C1 segment of cervical spinal cord (tissue), 14 donors: ENCODE measurements at regions not wholly inside any gene's neighbourhood (a gene's known extent, or its start where the extent isn't known, plus 50 kb on each side); places are given as distances from the start of the nearest gene placed in this dataset.
"Not testable (repeated sequence)": the region's sequence is repeated elsewhere in the genome, so short reads cannot be mapped to it uniquely, and the experiment has no call there.

Experiments used
- DNase-seq, 14 donors: peaks; one replicate each; lab custom pipeline; 2025; lab: John Stamatoyannopoulos, UW

DNA sequence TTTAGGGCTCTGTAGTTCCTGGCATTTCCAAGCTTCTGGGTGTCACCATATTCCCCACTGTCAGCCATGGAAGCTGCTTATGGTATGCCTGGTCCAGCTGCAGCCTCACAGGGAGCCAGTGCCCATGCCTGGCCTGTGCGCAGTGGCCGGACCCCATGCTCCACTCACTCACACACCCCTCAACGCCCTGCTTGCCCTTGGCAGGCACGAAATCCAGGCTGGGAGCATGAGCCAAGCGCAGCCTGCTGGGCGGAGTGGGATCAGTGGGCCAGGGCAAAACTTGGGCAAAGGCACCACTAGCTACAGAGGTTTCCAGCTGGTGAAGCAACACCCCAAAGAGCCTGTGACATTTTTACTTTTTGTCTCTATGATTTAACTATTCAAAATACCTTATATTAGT lies 520.4 kb downstream of the RWDD3 start:
- no peak for DNase-seq

DNA sequence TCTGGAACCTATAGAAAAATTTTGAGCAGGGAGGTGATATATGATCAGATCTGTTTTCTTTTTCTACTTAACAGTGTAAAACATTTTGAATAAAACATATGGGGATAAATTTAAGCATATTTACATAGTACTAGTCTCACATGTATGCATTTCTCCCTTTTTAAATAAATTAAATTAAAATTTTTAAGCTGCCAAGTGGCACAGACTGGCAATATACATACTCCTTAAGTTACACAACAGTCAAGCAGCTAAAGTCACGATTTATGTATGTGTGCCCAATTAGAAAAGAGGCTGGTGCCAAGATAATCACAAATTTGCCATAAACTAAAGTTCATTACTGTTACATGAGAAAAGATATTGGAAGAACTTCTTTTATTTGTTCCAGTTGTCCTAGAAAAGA lies 532.0 kb downstream of the RWDD3 start:
- no peak for DNase-seq

DNA sequence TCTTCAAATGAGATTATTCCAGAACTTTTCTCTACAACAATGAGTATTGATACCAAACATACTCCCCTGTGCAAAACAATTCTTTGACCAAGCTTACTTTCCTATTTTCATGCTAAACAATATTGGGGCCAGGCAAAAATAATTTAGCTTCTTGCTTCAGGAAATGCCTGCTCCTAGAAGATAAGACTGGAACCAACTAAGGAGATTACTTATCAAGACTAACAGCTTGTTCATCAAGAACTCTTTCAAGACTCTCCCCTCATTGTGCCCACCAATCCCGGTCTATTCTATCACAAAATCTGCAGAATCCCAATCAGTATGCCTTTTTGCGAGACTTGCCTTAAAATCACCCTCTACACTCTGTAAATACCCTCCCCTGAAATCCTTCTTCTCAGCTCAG lies 536.6 kb downstream of the RWDD3 start:
- no peak for DNase-seq

DNA sequence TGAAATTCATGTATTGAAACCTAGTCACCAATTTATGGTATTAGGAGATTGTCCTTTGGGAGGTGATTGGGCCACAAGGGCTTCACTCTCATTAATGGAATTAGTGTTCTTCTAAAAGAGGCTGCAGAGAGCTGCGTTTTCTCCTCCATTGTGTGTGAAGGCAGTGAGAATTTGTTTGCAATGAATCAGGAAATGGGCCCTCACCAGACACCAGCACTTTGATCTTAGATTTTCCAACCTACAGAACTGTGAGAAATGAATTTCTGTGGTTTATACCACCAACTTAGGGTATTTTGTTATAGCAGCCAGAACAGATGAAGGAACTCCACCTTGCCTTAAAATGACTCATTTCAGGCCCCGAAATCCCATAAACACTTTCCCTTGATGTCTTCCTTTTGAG lies 544.2 kb downstream of the RWDD3 start:
- no peak for DNase-seq

DNA sequence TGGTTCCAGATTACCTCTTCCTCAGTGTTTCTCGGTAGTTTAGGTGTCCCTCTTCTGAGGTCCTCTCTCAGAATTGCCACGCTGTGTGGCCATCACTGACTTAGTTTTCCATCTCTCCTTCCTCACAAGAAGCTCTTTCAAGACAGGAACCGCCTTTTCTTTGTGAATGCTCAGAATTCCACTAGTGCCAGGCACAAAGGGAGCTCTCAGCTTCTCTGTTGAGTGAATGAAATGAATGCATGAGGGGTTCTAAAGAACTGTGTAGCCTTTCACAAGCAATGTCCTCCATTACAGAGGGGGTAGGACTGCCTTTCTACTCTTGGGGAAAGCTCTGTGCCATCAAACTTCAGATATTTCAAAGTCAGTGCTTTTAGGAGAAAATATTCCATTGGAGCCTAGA lies 546.8 kb downstream of the RWDD3 start:
- DNase-seq, result no peak

DNA sequence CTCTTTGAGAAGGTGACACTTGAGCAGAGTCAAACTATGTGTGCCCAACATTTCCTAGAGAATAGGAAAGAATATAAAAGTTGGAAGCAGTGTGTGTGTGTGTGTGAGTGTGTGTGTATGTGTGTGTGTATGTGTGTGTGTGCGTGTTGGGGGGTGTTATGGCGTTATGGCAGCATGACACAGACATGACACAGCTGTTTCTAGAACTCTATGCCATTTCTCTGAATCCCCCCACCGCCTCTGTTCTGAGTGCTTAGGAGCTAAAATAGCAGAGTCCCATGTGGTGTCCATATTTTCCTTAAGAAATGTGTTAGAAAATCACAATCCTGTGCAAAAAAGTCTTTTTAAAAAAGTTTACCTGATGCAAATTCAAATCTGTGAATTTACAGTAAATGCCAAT lies 556.1 kb downstream of the RWDD3 start:
- DNase-seq, result no peak

DNA sequence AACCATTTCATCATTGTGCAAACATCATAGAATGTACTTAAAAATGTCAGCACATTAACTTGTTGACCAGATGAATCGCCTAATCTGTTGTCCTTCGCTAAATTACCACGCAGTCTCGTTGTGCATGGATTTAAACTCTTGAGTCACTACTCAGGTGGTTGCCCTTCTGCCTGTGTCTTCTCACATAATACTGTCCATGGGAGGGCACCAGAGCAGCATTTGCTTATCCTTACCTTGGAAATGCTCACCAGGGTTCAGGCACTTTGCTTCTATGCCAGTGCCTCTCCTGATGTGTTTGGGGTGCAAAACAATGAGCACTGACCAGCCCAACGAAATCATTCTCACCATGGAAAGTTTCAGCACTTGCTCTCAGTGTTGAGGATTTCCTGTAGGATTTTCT lies 559.9 kb downstream of the RWDD3 start:
- no peak for DNase-seq

DNA sequence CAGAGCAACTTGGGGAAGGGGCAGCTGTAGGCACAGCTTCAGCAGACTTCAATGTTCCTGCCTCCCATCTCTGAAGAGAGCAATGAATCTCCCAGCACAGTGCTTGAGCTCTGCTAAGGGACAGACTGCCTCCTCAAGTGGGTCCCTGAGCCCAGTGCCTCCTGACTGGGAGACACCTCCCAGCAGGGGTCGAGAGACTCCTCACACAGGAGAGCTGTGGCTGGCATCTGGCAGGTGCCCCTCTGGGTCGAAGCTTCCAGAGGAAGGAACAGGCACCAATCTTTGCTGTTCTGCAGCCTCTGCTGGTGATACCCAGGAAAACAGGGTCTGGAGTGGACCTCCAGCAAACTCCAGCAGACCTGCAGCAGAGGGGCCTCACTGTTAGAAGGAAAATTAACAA lies 563.8 kb downstream of the RWDD3 start:
- not testable (repeated sequence) for DNase-seq

DNA sequence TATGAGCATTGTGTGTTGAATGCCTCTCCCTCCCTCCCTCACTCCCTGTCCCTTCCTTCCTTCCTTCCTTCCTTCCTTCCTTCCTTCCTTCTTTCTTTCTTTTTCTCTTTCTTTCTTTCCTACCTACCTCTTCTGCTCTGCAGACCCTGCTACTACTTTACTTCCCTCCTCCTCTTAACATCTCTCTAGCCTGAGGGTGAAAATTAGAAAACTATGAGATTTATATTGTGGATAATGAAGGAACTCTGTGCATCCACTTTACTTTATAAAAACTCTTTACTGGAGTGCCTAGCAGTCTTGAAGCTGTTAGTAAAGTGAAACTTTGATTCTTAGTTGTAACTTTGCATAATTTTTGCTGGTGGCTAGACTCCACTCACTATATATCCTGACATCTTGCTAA lies 572.2 kb downstream of the RWDD3 start:
- DNase-seq, result no peak

DNA sequence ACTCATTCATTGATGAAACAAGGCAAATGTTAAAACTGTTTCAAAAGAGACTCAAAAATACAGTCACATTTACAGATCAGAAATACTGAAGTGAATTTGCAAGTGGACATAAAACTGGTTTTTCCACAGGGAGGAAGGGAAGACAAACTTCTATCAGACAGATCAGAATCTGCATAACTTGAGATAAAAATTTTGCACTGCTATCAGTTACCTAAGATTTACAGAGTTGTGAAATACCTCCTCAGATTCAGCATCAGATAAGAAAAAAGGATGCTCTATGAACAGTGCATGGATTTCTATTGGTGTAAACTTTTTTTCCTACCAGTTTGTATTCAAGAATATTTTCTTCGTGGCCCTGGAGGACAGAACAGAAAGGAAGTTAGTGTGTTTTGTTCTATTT lies 575.4 kb downstream of the RWDD3 start:
- DNase-seq, result no peak

DNA sequence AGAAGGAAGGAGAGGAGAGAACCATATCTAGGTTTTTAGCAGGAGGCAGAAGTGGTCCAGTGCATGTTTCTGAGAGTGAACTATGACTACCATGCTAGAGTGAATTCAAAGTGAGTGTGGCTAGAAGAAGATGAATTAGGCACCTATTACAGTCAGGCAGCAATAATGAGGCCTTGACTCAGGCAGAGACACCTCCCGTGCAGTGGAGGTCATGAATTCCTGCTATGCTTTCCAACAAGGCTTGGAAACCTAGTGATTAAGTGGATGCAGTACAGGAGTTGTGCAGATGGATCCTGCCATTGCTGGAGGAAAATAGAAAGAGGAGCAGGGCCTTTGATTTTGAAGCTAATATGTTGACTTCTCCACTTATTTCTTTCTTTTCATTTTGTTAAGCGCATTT lies 581.5 kb downstream of the RWDD3 start:
- no peak for DNase-seq

DNA sequence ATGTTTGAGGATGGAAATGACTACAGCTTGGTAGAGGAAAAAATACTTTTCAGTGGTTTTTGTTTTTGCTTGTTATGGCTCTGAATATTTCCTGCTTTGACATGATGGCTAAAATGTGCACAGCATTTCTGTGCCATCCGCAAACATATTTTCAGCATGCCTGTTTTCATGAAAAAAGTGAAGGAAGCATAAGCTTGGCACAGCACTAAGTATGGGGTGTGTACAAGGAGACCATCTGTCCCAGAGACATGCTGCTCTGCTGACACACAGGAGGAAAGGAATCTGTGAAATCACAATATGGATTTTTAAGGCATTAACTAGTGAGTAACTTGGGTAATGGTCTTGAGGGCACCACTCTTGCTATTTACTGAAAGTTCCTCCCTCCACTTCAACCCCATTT lies 595.5 kb downstream of the RWDD3 start:
- DNase-seq, result peak in 2 of 14 donors; percentile 4 to 79

DNA sequence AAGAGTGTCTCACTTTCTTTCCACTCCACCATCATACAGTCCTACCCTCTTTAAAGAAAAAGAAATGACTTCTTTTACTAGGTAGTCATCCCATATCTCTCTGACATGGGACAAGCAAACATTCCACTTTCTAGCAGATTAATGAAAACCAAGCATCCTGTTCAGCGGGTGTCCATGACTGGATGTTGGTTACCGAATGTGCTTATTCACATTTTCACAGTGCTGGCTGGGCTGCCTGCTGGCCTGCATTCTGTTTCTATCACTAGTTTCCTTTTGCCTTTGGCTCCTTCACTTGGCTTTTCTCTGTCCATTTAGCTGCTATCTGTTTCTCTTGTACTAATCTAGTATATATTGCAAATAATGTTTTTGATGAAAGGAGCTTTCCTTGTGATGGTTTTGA lies 598.4 kb downstream of the RWDD3 start:
- DNase-seq, result peak in 3 of 14 donors; percentile 12 to 94 (median 12)

DNA sequence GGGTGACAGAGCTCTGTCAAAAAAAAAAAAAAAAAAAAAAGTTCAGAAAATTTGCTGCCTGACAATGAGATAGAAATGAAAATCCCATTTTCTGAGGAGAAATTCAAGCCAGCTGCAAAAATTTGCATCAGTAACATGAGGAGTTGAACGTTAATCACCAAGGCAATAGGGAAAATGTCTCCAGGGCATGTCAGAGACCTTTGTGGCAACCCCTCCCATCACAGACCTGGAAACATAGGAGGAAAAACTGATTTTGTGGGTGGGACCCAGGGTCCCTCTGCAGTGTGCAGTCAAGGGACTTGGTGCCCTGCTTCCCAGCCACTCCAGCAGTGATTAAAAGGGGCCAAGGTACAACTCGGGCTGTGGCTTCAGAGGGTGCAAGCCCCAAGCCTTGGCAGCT lies 615.4 kb downstream of the RWDD3 start:
- DNase-seq, result no peak

DNA sequence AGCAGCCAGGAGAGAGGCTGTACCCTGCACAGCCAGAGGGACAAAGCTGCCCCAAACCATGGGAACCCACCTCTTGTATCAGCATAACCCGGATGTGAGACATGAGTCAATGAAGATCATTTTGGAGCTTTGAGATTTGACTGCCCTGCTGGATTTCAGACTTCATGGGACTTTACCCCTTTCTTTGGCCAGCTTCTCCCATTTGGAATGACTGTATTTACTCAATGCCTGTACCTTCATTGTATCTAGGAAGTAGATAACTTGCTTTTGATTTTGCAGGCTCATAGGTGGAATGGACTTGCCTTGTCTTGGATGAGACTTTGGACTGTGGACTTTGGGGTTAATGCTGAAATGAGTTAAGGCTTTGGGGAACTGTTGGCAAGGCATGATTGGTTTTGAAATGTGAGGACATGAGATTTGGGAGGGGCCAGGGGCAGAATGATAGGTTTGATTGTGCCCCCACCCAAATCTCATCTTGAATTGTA lies 616.2 kb downstream of the RWDD3 start:
- no peak for DNase-seq

DNA sequence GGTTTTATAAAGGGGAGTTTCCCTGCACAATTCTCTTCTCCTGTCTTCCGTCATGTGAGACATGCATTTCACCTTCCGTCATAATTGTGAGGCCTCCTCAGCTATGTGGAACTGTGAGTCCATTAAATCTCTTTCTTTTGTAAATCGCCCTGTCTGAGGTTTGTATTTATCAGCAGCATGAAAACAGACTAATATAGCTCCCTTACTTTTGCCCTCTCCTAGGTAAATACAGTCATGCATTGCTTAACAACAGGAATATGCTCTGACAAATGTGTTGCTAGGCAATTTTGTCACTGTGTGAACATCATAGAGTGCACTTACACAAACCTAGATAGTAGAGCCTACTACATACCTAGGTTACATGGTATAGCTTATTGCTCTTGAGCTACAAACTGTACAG lies 616.8 kb downstream of the RWDD3 start:
- DNase-seq, result no peak

DNA sequence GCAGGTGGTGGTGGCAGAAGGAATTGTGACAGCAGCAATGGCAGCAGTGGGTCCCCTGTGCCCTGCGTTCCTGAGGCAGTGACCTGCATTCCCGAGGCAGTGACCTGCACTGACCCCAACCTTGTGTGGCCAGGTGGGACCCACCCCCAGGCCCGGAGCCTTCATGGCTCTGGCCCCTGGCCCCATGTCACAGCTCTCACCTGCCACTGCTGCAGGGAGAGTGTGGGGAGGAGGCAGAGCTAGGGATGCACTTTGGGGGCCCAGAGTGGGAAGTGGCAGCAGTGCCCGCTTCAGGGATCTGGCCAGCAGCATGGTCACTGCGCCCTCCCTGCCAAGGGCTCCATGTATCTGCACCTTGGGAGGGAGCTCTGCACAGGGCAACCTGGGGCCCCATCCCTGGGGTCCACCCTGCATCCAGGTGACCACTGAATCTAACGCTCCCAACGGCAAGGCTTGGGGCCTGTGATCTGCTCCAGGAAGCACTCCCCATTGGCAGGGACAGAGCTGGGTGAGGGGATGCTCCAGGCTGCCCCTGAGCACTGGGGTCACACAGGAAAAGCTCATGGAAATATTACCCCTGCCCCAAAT lies 618.6 kb downstream of the RWDD3 start:
- no peak for DNase-seq

DNA sequence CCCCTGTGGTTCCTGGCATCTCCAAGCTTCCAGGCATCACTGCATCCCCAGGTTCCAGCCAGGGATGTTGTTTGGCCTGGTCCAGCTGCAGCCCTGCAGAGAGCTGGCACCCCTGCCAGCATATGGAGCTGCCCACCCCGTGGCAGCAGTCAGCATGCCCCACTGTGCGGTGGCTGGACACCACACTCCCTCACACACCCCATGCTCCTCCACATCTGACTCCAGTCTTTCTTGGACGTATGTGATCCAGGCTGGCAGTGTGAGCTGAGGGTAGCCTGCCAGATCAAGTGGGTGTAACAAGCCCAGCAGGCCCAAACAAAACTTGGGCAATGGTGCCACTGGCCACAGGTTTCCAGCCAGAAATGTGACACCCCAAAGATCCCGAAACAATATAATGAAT lies 620.4 kb downstream of the RWDD3 start:
- DNase-seq, result no peak

DNA sequence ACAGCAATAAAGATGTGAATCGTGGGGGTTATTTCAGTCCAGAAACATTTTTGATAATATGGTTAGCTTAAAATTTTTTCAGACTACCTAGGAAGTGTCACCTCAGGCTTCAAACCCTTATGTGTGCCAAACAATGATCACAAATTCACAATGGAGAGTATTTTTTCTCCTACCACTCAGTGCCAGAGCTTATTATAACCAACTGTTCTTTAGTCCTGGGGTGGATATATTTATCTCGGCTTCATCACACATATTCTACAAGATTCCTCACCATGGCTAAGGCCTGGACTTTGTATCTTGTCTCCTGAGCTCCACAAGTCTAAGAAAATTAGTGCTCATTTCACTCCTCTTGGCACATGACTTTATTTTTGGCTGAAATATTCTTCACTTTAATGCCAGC lies 629.1 kb downstream of the RWDD3 start:
- DNase-seq, result peak in 1 of 14 donors; percentile 25

DNA sequence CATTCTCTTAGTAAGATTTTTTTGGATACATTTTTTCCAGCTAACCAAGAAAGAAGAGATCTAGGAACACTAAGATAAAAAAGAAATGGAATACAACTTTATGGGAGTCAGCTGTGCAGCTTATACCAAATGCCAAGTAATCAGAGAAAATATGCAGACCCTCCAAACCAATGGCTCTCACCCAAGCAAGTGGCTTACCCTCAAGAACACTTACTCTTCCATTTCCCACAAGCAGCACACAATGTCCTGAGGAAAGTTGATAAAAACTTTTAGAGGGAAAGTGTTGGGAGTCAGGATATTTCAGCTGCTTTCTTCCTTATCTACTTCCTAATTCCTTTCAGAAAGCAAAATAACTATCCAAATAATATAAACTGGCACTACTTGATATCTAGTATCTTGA lies 631.8 kb downstream of the RWDD3 start:
- DNase-seq, result no peak

DNA sequence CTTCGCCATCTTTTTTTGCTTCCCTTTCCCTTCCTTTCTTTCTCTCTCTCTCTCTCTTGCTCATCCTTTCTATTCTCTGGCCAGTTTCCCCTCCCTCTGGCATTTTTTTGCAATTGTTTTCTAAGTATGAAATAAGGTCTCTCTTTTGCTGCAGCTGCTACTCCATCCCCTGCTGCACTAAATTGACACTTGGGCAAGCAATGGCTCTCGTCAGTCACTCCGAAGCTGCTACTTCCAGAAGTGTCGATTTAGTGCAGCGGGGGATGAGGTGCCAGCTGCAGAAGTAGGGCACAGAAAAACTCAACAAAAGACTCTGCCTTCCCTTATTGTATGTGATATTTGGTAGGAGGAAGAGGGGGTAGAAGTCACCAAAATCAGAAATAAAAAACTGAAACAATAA lies 642.3 kb downstream of the RWDD3 start:
- DNase-seq, result no peak

DNA sequence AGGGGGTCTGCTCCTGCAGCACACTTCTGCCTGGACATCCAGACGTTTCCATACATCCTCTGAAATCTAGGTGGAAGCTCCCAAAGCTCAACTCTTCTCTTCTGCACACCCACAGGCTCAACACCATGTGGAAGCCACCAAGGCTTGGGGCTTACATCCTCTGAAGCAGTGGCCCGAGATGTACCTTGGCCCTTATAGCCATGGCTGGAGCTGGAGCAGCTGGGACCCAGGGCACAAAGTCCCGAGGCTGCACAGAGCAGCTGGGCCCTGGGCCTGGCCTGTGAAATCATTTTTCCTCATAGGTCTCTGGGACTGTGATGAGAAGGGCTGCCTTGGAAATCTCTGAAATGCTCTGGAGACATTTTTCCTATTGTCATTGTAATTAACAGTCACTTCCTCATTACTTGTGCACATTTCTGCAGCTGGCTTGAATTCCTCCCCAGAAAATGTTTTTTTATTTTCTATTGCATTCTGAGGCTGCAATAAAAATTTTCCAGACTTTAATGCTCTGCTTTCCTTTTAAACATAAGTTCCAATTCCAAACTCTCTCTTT lies 645.6 kb downstream of the RWDD3 start:
- no peak for DNase-seq

DNA sequence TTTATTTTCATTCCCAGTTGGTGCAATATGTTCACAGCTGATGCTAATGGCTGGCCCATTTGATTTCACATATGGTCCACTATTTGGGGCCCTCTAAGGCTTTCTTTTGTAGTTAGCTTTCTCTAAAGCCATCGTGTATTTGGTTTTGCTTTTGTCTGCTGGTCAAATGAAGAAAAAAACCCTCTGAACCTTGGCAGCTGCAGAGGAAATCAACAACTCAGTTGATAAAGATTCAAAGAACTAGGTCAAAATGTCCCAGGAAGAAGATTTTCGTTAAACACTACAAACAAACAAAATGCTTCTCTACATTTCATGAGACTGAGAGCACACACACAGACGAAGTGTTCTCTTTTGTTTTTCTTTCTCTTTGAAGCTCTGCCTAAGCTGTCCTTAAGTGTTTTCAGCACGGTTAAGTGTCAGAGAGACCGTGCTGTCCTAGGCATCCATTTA lies 655.0 kb downstream of the RWDD3 start:
- DNase-seq, result peak in 1 of 14 donors; percentile 91

DNA sequence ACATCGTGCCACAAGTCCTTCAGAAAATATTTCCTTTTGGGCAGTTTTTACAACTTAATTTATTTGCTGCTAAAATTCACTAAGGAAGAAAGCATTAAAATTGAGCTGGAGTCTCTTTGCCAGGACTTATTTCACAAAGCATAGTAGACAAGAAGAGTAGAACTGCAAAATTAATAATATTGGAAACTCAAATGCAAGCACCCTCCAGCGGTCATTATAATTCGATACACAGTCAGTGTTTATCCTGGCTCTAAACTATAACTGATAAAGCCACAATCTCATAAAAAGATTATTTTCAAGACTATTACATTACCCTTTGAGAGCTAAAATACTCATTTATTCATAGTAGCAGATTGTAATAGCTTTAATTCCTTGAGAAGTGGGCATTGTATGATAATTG lies 655.4 kb downstream of the RWDD3 start:
- no peak for DNase-seq
